Mesenchymal stem cell (in vitro differentiated cells and primary cell): ENCODE measurements at regions not wholly inside any gene's neighbourhood (a gene's known extent, or its start where the extent isn't known, plus 50 kb on each side); places are given as distances from the start of the nearest gene placed in this dataset.
A peak's percentile ranks its signal among the peaks of the same experiment; 100 is the strongest.

ENCODE experiments used
- DNase-seq: peaks from one replicate; pipeline ENCODE4 v3.0.0-alpha.2; 2013
- H2AFZ ChIP-seq: one replicate; pipeline ENCODE4 v1.6.1; 2013; ENCODE audit warnings: low read depth, mild to moderate bottlenecking, control low read depth, inconsistent platforms, low read length, moderate library complexity
- H2AK5ac ChIP-seq: 2 replicates; pipeline ENCODE4 v1.6.1; 2013; ENCODE audit warnings: low read length, moderate library complexity, mild to moderate bottlenecking, inconsistent platforms; ENCODE audit not compliant: severe bottlenecking
- H2BK120ac ChIP-seq: one replicate; pipeline ENCODE4 v1.6.1; 2013; ENCODE audit warnings: low read depth, mild to moderate bottlenecking, inconsistent platforms, low read length, moderate library complexity
- H2BK12ac ChIP-seq, 2 experiments: one replicate each; pipeline ENCODE4 v1.6.1; 2013; ENCODE audit warnings: inconsistent platforms in 2 of 2, low read length in 2 of 2, mild to moderate bottlenecking in 2 of 2, moderate library complexity in 2 of 2, control low read depth in 1 of 2
- H2BK15ac ChIP-seq: one replicate; pipeline ENCODE4 v1.6.1; 2013; ENCODE audit warnings: mild to moderate bottlenecking, low read depth, inconsistent platforms; ENCODE audit not compliant: poor library complexity, severe bottlenecking
- H2BK5ac ChIP-seq: 2 replicates; pipeline ENCODE4 v1.6.1; 2013; ENCODE audit warnings: low read depth, mild to moderate bottlenecking, low read length, control low read depth, inconsistent platforms; ENCODE audit not compliant: poor library complexity, severe bottlenecking
- H3K14ac ChIP-seq, 2 experiments: one replicate each; pipeline ENCODE4 v1.6.1; 2013; ENCODE audit warnings: inconsistent platforms in 2 of 2, low read length in 2 of 2, control low read depth in 1 of 2, mild to moderate bottlenecking in 1 of 2, moderate library complexity in 1 of 2
- H3K18ac ChIP-seq, 2 experiments: one replicate each; pipeline ENCODE4 v1.6.1; 2013; ENCODE audit warnings: inconsistent platforms in 2 of 2, low read length in 2 of 2, control low read depth in 1 of 2, low read depth in 1 of 2, mild to moderate bottlenecking in 1 of 2
- H3K23ac ChIP-seq, 2 experiments: one replicate each; pipeline ENCODE4 v1.6.1; 2013; ENCODE audit warnings: inconsistent platforms in 2 of 2, low read length in 2 of 2, mild to moderate bottlenecking in 2 of 2, moderate library complexity in 2 of 2, control low read depth in 1 of 2
- H3K27ac ChIP-seq: 2 replicates; pipeline ENCODE4 v1.5.1; 2013; ENCODE audit warnings: mild to moderate bottlenecking, moderate library complexity, low read length, control low read depth, inconsistent platforms; ENCODE audit not compliant: poor library complexity, severe bottlenecking
- H3K27me3 ChIP-seq, 2 experiments: 2 replicates each; pipeline versions ENCODE4 v1.6.1 to v1.7.0; 2013; ENCODE audit warnings: low read length in 2 of 2, mild to moderate bottlenecking in 2 of 2, moderate library complexity in 2 of 2, control low read depth in 1 of 2, inconsistent platforms in 1 of 2; ENCODE audit not compliant: control insufficient read depth in 1 of 2, insufficient read depth in 1 of 2
- H3K36me3 ChIP-seq, 2 experiments: 2 replicates each; pipeline versions ENCODE4 v1.6.1 to v1.7.0; 2013; ENCODE audit warnings: low read length in 2 of 2, control low read depth in 1 of 2, inconsistent platforms in 1 of 2, low read depth in 1 of 2, mild to moderate bottlenecking in 1 of 2; ENCODE audit not compliant: insufficient read depth in 2 of 2, control insufficient read depth in 1 of 2
- H3K4ac ChIP-seq, 2 experiments: one replicate each; pipeline ENCODE4 v1.6.1; 2013; ENCODE audit warnings: inconsistent platforms in 2 of 2, low read length in 2 of 2, mild to moderate bottlenecking in 2 of 2, moderate library complexity in 2 of 2, control low read depth in 1 of 2, low read depth in 1 of 2
- H3K4me1 ChIP-seq: 2 replicates; pipeline ENCODE4 v1.6.1; 2013; ENCODE audit warnings: low read depth, low read length, control low read depth; ENCODE audit not compliant: control insufficient read depth, insufficient read depth
- H3K4me2 ChIP-seq: 2 replicates; pipeline ENCODE4 v1.6.1; 2013; ENCODE audit warnings: low read length, mild to moderate bottlenecking, inconsistent platforms; ENCODE audit not compliant: poor library complexity, severe bottlenecking
- H3K4me3 ChIP-seq, 2 experiments: 2 replicates each; pipeline versions ENCODE4 v1.5.1 to v1.7.0; 2013; ENCODE audit warnings: low read length in 2 of 2, mild to moderate bottlenecking in 2 of 2, control low read depth in 1 of 2, low read depth in 1 of 2; ENCODE audit not compliant: insufficient read depth in 1 of 2
- H3K79me1 ChIP-seq: replicated peaks from 2 replicates; pipeline ENCODE4 v1.6.1; 2013; ENCODE audit warnings: mild to moderate bottlenecking, control low read depth, low read length, inconsistent platforms; ENCODE audit not compliant: poor library complexity, severe bottlenecking
- H3K9ac ChIP-seq: 2 replicates; pipeline ENCODE4 v1.7.0; 2013; ENCODE audit warnings: mild to moderate bottlenecking, low read length, moderate library complexity
- H3K9me3 ChIP-seq: 2 replicates; pipeline ENCODE4 v1.7.0; 2013; ENCODE audit warnings: mild to moderate bottlenecking, low read length; ENCODE audit not compliant: control insufficient read depth
- H4K8ac ChIP-seq: one replicate; pipeline ENCODE4 v1.6.1; 2013; ENCODE audit warnings: inconsistent platforms, mild to moderate bottlenecking, low read length, moderate library complexity
- H4K91ac ChIP-seq: one replicate; pipeline ENCODE4 v1.6.1; 2013; ENCODE audit warnings: mild to moderate bottlenecking, low read length, inconsistent platforms
- WGBS: methylation state at CpG from one replicate; pipeline ENCODE4 v1.1.7; 2013; ENCODE audit warnings: mixed read lengths; 5-methylcytosine and 5-hydroxymethylcytosine counted together

- H4K91ac ChIP-seq, result no peak overlapping the region
- peak overlapping the region in 1 of 2 experiments; percentile 73 for H3K4ac ChIP-seq
- no peak overlapping the region for H2BK15ac ChIP-seq
- no peak overlapping the region for H4K8ac ChIP-seq
- no peak for DNase-seq
- peak overlapping the region; percentile 59 for H3K27ac ChIP-seq
- no peak overlapping the region for H3K23ac ChIP-seq
- no peaks in the 10 kb centered on the region for H3K36me3 ChIP-seq
- no peaks in the 10 kb centered on the region for H3K27me3 ChIP-seq
- H2AK5ac ChIP-seq, result peak overlapping the region; percentile 97
- 81% methylated on average over 1 of the region's 4 CpGs for WGBS
- no peak overlapping the region for H2AFZ ChIP-seq
- no peak overlapping the region for H2BK5ac ChIP-seq
- H3K4me3 ChIP-seq, result peak overlapping the region in 1 of 2 experiments; percentile 47
- H2BK12ac ChIP-seq, result peak overlapping the region; percentile 49 to 83
- peak overlapping the region; percentile 73 to 84 for H3K18ac ChIP-seq
- H3K4me1 ChIP-seq, result peaks cover 4% of the 10 kb centered on the region
- H3K4me2 ChIP-seq, result no peak overlapping the region
- H3K9ac ChIP-seq, result peak overlapping the region; percentile 90
- H3K14ac ChIP-seq, result no peak overlapping the region
- no peaks in the 10 kb centered on the region for H3K79me1 ChIP-seq
- peak overlapping the region; percentile 34 for H2BK120ac ChIP-seq
- no peaks in the 10 kb centered on the region for H3K9me3 ChIP-seq
Observed at GRCh38 chr2:160921386-160921964, 238.8 kb upstream of the TANK start.

- no peak overlapping the region for H3K4me3 ChIP-seq
- H2BK120ac ChIP-seq, result no peak overlapping the region
- no peak overlapping the region for H3K4me2 ChIP-seq
- H3K23ac ChIP-seq, result no peak overlapping the region
- H2BK15ac ChIP-seq, result no peak overlapping the region
- H3K27ac ChIP-seq, result no peak overlapping the region
- no peak overlapping the region for H2AK5ac ChIP-seq
- no peak overlapping the region for H3K4ac ChIP-seq
- DNase-seq, result no peak
- H4K8ac ChIP-seq, result no peak overlapping the region
- H3K18ac ChIP-seq, result no peak overlapping the region
- H2BK5ac ChIP-seq, result no peak overlapping the region
- no peak overlapping the region for H3K9ac ChIP-seq
- H2BK12ac ChIP-seq, result peak overlapping the region in 1 of 2 experiments; percentile 54
- no peak overlapping the region for H3K14ac ChIP-seq
- H3K4me1 ChIP-seq, result peaks cover 4% of the 10 kb centered on the region
- no CpG with 5 or more reads among the region's 1 CpG for WGBS
- no peaks in the 10 kb centered on the region for H3K79me1 ChIP-seq
- H2AFZ ChIP-seq, result no peak overlapping the region
- no peaks in the 10 kb centered on the region for H3K36me3 ChIP-seq
- H4K91ac ChIP-seq, result no peak overlapping the region
- no peaks in the 10 kb centered on the region for H3K27me3 ChIP-seq
- H3K9me3 ChIP-seq, result no peaks in the 10 kb centered on the region
Observed at GRCh38 chr2:160924936-160925353, 235.3 kb upstream of the TANK start.

- no peak overlapping the region for H3K4me2 ChIP-seq
- 96% methylated on average over 1 of the region's 1 CpG for WGBS
- H3K23ac ChIP-seq, result no peak overlapping the region
Observed at GRCh38 chr2:160925956-160926355, 234.3 kb upstream of the TANK start.

GRCh38 chr2:160927324-160927723 is 232.9 kb upstream of the TANK start:
- WGBS, result 100% methylated on average over 1 of the region's 2 CpGs

More at GRCh38 chr2:160925956-160926355, 234.3 kb upstream of the TANK start:
- Histone ChIP-seq H3K9me3 (no peaks in the 10 kb centered on the region), H3K4ac (no peak overlapping the region), H2AFZ (no peak overlapping the region), H3K79me1 (no peaks in the 10 kb centered on the region), H3K36me3 (no peaks in the 10 kb centered on the region), H4K91ac (no peak overlapping the region), H3K4me1 (peaks cover 2% of the 10 kb centered on the region), H3K18ac (no peak overlapping the region), H3K9ac (no peak overlapping the region), H2BK5ac (peak overlapping the region; percentile 25), H4K8ac (no peak overlapping the region), H3K4me3 (no peak overlapping the region), H2AK5ac (no peak overlapping the region), H3K14ac (no peak overlapping the region), H2BK120ac (no peak overlapping the region), H2BK15ac (no peak overlapping the region), H3K27ac (no peak overlapping the region), H2BK12ac (peak overlapping the region in 1 of 2 experiments; percentile 39), H3K27me3 (no peaks in the 10 kb centered on the region)
- DNase-seq, result no peak

More at GRCh38 chr2:160927324-160927723, 232.9 kb upstream of the TANK start:
- Histone ChIP-seq H3K27me3 (no peaks in the 10 kb centered on the region), H2BK120ac (no peak overlapping the region), H4K8ac (no peak overlapping the region), H3K14ac (no peak overlapping the region), H3K4me2 (no peak overlapping the region), H2BK15ac (no peak overlapping the region), H3K4me1 (no peaks in the 10 kb centered on the region), H3K79me1 (no peaks in the 10 kb centered on the region), H2BK5ac (no peak overlapping the region), H2BK12ac (no peak overlapping the region), H3K4ac (no peak overlapping the region), H3K36me3 (no peaks in the 10 kb centered on the region), H3K27ac (no peak overlapping the region), H3K23ac (no peak overlapping the region), H4K91ac (no peak overlapping the region), H3K9ac (no peak overlapping the region), H2AFZ (peak overlapping the region; percentile 53), H2AK5ac (peak overlapping the region; percentile 38), H3K4me3 (no peak overlapping the region), H3K18ac (no peak overlapping the region), H3K9me3 (no peaks in the 10 kb centered on the region)
- DNase-seq, result no peak
